ENCODE measurements at regions not wholly inside any gene's neighbourhood (a gene's known extent, or its start where the extent isn't known, plus 50 kb on each side); places are given as distances from the start of the nearest gene placed in this dataset.
"Not testable (repeated sequence)": the region's sequence is repeated elsewhere in the genome, so short reads cannot be mapped to it uniquely, and the experiment has no call there.

DNA sequence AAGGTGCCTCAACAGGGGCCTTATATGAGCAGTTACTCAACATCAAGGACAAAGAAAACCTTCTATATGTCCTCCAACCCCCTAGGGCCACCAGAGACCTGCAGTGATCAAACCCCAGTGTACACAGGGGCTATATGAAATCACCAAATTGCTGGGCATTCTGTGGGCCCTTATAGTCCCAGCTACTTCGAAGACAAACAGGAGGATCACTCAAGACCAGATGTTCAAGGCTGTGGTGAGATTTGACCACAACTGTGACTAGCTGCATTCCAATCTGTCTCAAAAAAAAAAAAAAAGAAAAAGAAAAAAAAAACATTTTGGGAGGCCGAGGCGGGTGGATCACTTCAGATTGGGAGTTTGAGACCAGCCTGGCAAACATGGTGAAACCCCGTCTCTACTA, 51.0 kb upstream of the PRB2 start:
- no peak for DNase-seq

DNA sequence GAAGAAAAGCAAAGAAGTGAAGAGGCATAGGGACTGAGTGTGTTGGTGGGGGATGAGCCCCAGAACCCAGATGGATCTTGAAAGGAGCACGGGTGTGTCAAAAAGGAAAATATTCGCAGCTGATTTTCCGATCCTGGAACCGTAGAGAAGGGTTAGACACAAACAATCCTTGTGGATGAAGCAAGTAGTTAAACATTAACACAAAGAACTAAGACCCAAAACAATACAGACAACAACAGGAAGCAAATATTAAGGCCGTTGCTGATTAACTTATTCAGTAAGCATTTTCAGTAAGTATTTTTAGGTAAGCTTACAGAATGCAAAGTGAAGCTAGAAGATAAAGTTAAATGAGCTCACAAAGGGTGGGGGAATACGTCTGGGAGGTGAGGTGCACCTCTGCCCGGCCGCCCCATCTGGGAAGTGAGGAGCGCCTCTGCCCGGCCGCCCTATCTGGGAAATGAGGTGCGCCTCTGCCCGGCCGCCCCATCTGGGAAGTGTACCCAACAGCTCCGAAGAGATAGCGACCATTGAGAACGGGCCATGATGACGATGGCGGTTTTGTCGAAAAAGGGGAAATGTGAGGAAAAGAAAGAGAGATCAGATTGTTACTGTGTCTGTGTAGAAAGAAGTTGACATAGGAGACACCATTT, 62.8 kb upstream of the PRB2 start:
- DNase-seq = no peak

DNA sequence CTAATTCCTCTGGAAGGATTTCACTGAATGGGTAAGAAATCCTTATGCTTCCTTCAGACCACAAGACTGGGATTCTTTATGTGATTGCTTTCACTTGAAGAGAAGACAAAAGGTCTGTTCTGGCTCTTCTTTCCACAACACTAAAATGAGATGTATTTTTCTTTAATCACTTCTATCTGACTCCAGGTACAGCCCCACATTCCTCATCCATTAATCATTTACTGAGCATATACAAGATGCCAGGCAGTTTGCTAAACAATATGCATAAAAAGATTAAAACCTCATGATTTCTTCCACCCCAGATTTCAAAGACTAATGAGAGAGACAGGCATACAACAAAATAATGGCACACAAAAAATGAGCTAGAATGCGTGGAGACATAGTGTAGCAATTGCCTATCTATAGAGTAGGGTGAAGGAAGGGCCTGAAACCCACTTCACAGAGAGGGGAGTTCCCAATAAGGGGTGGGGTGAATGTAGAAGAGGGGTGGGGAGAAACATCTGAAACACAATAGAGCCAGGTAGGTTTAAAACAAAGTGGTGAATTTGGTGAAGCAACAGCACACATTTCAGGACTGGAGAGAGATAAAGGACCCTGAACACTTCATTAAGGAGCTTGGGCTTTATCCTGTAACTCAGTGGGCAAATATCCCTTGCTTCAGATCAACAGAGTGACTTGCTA, 65.1 kb upstream of the PRB2 start:
- DNase-seq = no peak

DNA sequence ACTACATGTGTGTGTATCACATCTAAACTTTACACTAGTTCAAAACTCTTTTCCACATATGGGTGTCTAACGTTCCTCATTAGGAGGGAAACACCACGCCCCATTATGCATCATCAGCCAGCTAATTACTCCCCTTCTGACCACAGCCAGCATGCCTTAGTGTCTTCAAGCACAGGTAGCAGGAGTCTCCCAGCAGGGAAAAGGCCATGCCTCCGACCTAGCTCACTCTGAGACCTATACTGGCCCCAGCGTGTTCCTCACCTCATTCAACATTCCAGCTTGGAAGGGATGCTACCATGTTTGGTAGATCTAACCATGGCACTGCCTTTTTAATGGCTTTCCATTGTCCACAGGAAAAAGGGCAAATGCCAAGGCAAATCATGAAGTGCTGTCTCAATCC, 66.1 kb upstream of the PRB2 start:
- DNase-seq = no peak

DNA sequence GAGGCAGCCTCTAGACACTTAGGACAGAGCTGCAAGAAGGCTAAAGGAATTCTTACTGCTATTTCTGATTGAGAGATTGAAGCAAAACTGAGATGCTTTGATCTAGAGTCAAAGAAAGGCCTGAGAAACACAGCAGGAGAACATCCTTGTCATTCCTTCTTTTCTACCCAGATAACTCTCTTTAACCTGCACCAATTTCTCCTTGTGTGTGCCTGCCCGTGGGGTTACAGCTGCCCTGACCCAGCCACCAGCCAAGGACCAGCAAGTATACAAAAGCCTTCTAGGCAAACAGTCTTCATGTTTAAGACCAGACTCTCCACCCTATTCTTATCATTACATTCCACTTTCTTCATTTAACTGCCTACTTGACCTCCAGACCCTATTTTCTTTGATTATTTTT, 81.7 kb upstream of the PRB2 start:
- DNase-seq = no peak

DNA sequence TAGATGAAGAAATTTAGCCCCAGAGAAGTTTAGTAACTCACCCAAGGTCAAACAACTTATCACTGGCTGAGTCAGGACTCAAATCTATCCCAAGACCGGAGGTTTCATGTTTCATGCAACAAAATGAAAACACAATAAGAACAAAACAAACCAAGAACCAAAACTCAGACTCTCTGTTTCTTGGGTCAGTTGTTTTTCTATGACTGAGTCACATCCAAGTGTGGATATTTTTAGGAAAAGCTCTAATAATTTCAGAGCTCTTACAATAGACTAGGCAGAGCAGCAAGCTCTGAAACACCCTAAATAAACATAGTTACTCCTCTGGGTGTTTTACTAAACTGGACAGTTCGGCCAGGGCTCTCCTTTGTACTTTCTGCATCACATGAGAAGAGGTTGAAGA, 87.6 kb upstream of the PRB2 start:
- no peak for DNase-seq

DNA sequence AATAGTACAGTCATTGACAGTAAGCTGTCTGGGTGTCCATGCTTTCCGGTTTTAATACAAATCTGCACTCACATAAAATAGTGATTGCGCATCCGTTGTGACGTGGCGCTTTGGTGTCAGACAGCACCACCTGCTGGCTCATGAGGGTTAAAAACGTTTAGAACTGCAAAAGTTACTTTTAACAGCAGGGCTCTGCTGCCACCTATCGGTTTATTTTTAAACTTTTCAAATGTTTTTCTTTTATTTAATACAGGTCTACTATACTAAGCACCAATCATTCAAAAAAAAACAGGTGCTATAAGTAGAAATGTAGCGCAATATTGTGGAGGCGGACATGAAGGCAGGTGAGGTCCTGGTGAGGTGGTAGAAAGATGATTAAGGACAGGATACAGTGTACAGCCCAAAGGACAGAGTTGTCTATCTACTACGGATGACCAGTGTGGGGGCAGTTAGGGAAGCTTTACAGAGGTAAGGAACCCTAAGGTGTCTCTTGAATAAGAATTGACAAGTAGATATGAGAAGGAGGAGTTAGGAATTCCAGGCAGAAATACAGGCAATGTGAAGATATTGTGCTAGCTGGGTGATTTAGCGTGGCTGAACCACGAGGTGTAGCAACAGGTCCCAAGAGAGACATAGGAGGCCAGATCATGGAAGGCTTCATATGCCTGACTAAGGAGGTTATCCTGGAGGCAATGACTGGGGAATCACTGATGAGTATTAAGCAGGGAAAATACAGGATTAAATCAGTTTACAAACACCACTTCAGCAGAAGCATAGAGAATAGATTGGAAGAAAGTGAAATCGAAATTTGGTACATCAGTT, 91.5 kb upstream of the PRB2 start:
- peak; percentile 84 for DNase-seq

DNA sequence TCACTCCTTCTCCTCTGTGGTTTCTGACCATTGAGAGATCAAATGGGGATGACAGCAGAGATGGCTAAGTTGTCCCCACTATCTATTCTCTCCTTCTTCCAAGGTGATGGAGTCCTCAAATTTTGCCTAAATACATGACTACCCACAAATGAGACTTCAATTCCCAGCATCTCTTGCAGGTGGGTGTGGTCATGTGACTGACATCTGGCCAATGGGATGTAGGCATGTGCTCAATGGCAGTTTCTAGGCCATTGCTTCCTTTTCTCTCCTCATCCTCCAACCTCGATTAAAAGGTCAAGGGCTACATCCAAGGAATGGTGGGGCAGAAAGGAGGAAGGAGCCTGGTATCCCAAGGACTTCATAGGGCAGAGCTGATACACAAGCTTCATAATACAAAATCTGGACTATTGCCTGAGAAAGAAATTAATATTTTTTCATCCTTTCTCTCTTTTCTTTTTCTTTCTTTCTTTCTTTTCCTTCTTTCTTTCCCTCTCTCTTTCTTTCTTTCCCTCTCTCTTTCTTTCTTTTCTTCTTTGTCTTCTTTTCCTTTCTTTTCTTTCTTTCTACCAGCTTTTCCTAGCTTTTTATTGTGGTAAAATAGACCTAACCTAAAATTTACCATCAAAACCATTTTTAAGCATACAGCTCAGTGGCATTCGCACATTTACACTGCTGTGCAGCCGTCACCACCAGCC, 100.9 kb upstream of the PRB2 start:
- DNase-seq = no peak

DNA sequence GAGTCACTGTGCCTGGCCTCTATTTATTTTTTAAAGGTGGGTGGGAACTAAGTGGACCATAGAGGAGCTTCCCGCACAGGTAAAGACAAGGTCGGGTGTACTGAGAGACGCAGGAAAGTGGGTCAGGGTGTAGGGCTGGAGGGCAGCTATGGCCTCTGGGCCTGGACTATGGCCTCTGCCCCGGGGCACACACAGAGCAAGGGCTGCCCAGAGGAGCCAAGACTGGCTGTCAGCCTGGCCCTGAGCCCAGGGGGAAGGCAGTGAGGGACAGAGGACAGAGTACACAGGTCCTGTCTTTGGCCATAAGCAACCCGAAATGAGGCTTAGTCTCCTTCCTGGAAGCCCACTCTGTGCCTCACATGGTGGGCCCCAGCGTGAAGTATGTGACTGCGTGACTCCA, 102.1 kb upstream of the PRB2 start:
- no peak for DNase-seq

DNA sequence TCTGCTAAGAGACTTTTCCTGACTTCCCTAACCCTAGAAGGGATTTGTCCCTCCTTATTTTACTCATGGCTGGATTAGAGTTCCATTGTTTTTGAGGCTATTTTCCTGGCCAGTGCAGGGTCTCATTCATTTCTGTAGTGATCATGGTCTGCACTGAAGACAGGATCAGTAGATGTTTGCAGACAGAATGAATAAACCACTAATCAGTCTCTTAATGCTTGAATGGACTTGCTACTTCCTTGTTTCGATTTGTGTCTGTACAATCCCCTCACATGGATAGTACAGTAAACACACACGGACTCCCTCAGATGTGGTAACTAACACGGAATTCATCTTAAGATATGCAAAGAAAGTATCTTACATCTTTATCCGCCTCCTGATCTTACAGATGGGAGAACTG, 102.6 kb upstream of the PRB2 start:
- no peak for DNase-seq

DNA sequence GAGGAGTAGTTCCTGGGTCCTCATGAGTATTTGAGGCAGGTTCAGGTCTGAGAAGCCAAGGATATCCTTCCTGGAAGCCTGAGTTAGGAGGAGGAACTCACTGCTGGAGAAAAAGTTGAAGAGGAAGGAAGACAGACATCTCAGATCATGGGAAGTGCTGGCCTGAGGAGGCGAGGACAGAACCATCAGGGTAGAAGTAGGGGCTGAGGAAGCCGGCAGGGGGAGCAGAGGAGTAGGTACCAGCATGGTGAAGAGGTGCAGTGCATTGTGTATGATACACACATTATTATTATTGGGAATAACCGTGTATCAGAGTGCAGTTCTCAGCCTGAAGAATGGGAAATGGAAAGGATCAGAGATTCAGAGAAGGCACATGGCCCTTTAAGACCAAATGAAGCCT, 103.2 kb upstream of the PRB2 start:
- DNase-seq = not testable (repeated sequence)

DNA sequence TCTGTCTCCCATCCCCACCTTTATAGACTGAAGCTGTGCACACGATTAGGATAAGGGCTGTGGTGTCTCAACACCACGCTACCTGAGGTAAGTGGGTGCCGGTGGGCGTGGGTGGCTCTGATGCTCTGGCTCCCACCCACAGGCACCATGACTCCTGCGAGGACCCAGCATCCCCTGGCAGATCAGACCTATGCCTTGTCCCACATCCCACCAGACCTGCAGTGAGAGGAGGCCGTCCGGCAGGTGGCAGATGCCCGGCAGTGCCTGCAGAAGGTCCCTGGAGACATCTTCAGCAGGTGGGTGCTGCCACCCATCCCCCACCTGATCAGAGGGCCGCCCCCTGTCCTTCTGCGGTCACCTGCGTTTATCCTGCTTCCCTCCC, 104.4 kb upstream of the PRB2 start:
- DNase-seq = no peak

DNA sequence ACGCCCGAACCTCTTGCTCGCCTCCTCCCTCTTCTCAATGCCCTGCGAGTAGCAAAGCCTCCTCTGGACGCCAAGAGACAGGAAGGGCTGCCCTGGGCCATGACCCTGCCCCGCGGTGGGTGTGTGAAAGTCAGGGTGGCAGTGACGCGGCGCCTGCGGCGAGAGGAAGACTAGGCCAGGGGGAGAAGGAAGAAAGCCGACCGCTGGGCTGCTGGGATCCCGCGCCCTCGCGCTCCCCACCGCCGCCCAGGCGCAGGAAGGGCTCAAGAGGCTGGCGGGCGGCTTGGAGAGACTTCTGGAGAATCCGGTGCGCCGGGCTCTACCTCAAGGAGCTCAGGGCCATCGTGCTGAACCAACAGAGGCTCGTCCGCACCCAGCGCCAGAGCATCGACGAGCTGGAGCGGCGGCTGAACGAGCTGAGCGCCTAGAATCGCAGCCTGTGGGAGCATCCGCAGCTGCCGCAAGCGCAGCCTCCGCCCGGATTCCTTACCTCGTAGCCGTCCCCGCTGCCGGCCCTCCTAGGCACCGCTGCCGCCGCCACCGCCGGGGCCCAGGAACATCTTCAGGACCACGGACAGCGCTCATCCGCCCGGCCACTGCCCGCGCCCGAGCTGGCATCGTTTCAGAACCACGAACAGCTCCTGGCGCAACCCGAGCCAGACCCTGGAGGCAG, 105.0 kb upstream of the PRB2 start:
- peak; percentile 86 for DNase-seq

DNA sequence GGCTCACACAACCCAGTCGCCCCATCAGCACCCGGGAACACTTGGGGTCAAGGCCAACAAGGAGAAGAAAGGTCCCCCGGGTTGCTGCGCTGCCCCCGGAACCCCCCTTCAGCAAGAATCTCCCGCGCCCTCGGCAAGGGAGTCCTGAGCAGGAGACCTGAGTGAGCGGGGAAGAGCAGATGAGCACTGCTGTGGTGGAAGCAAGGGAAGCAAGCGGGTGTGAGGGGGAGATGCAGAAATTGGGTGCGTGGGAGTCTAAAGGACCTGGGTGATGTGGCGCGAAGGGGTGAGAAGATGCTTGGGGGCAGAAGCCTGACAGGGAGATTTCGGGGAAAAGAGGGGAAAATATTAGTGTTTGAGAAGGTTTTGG, 105.5 kb upstream of the PRB2 start:
- no peak for DNase-seq

DNA sequence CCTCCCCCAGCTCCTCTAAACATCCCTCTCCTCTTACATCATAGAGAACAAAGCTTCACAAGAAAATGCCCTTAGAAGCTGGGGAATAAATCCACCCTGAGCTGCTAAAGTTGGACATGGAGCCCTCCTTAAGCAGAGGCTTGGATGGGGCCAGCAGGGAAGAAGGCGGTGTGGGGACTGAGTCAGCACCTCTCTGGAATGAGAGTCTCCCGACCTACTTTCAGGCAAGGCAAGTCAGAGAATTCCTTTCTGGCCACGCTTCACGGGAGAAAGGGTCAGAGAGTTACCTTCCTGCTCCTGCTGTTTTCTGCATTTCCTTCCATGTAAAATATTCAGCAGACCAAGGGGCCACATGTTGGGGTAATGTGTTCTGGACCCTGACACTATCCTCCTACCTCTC, 113.3 kb upstream of the PRB2 start:
- DNase-seq = no peak

DNA sequence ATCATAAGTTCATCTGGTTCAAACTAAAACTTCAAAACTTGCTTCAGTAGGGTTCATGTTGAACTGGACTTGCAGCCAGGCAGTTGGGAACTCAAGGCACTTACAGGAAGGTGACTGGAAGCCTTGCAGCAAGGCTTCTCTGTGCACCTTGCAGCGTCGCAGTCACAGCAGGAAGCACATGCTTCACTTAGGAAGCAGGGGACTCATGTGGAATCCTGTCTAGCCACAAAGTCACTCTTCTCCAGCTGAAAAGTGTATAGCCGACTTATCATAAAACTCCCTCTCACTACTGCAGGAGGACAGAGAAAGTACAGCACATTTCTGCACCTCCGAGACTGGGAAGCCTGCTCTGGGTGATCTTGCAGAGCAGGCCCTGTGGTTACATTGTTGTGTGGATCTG, 114.0 kb upstream of the PRB2 start:
- DNase-seq = no peak

DNA sequence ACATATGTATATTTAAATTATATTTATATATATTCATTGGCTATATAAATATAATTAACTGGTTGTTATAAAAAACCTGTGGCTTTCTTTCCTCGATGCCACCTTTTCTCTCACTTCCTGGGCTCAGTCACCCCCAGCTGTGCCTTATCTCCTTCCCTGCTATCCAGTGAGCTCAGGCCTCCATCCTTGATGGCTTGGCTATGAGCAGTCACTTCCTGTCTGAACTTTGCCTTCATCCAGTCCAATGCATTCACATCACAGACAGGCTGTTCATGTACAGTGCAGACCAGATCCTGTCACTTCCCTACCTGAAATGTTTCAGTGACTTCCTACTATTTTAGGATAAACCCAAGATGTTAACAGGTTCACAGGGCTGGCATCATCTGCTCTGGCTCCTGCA, 115.3 kb upstream of the PRB2 start:
- no peak for DNase-seq

DNA sequence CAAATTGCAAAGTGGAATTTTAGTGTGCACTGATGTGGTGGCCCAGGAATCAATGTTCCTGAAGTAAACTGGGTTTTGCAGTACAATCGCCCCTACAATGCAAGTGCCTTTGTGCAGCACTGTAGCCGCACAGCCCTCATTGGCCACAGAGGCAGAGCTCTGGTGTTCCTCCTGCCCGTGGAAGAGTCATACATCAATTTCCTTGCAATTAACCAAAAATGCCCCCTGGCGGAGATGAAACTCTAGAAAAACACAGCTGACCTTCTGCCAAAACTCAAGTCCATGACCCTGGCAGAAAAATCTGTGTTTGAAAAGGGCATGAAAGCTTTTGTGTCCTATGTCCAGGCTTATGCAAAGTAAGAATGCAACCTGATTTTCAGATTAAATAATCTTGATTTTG, 117.9 kb upstream of the PRB2 start:
- no peak for DNase-seq

DNA sequence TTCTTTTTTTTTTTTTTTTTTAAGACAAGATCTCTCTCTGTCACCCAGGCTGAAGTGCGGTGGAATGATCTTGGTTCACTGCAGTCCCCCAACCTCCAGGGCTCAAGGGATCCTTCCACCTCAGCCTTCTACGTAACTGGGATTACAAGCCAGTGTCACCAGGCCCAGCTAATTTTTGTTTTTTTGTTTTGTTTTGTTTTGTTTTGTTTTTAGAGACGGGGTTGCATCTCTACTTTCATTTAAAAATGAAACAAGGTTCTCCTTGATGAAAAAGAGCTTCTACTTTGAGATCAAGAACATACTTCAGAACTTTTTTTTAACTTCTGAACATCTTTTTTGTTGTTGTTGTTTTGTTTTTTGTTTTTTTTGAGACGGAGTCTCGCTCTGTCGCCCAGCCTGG, 121.7 kb upstream of the PRB2 start:
- no peak for DNase-seq

DNA sequence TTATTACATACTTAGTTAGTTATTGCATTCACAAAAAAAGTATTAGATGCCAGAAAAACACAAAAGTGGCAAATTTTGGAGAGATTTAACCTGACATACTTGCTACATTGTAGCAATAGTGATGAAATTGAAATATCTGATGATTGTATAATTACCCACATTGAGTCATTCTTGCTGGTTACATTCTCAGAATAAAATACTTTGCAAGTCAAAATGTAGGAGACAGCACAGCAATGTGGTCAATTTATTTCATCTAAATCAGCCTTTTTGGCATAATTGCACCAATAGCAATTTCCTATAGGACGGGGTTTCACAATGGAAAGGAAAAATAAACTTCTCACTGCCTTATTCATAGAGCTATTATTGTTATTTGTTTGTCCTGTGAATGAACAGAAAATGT, 125.0 kb upstream of the ETV6 start:
- DNase-seq = no peak

DNA sequence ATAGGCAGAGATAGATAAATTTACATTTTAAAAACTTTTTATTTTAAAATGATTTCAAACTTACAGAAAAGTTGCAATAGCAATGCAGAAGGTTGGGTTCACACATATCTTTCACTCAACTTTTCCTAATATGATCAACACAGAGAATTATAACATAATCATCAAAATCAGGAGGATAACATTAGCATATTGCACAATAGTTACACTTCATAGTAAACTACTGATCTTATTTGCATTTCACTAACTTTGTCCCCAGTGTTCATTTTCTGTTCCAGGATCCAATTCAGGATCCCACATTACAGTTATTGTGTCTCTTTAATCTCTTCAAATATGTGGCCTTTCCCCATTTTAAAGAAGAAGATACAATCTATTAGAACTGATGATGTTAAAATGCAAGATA, 115.4 kb upstream of the ETV6 start:
- no peak for DNase-seq

DNA sequence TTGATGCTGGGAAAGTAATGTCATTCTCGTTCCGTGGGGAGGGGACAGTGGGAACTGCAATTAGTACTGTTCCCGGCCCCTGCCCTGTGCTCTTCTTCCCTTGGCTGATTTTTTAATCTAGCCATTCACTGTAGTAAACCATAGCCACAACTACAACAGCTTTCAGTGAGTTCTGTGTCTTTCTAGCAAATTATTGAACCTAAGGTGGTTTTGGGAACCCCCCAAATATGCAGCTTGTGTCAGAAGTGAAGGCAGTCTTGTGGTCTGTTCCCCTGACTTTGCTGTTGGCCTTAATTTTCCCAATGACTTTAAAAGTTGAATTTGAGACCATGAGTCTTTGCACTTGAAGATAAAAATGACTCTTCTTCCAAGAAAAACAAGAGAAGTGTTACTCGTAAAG, 114.3 kb upstream of the ETV6 start:
- no peak for DNase-seq

DNA sequence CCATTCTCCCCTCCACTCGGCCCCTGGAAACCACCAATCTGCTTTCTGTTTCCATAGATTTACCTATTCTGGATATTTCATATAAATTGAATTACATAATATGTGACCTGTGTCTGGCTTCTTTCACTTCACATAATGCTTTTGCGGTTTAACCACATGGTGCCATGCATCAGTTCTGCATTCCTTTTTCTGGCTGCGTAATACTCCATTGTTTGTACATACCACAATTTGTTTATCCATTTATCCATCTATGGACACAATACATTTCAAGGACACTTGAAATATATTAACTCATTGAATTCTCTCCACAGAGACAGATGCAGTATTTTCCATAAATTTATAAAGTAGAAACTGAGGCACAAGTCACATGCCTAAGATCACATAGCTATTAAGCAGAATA, 110.3 kb upstream of the ETV6 start:
- no peak for DNase-seq
